IMR-90 (cell line): ENCODE measurements at regions not wholly inside any gene's neighbourhood (a gene's known extent, or its start where the extent isn't known, plus 50 kb on each side); places are given as distances from the start of the nearest gene placed in this dataset.

Experiments
- ATAC-seq: fragments of 200-7000 bp; cut with Tn5 transposase; 2 replicates; pipeline ENCODE4 v1.9.1; 2020; ENCODE audit warnings: low read depth, mild to moderate bottlenecking, moderate library complexity
- BruUV-seq: library from RNA; stranded (reverse); fragments of 400-500 nt; replicated peaks from 2 replicates; lab custom pipeline; 2021; lab: Mats Ljungman, UMichigan
- CTCF ChIA-PET: fragments of 300-600 bp; formaldehyde crosslinking; extraction: SDS; loops from one replicate; lab custom pipeline; 2021; ENCODE audit warnings: antibody characterized with exemption; lab: Yijun Ruan, JAX
- POLR2A ChIA-PET: fragments of 300-600 bp; sonication (Branson Sonifier 250); formaldehyde crosslinking; loops from one replicate; lab custom pipeline; 2022; ENCODE audit warnings: antibody characterized with exemption; ENCODE audit not compliant: unreplicated experiment; lab: Charles Lee
- DNase-seq: peaks from one replicate; pipeline ENCODE4 v3.0.0; 2013
- H2AFZ ChIP-seq: replicated peaks from 2 replicates; pipeline ENCODE3; 2013; ENCODE audit warnings: low read length, mild to moderate bottlenecking; ENCODE audit not compliant: poor library complexity
- H2AK5ac ChIP-seq: 2 replicates; pipeline ENCODE4 v1.6.1; 2013; ENCODE audit warnings: low read depth, low read length, inconsistent platforms
- H2AK9ac ChIP-seq: replicated peaks from 2 replicates; pipeline ENCODE3; 2013; ENCODE audit warnings: mild to moderate bottlenecking, low read depth, low read length, moderate library complexity; ENCODE audit not compliant: poor library complexity
- H2BK120ac ChIP-seq: 2 replicates; pipeline ENCODE4 v1.6.1; 2013; ENCODE audit warnings: low read depth, low read length, inconsistent platforms
- H2BK15ac ChIP-seq: 3 replicates; pipeline ENCODE4 v1.6.1; 2013; ENCODE audit warnings: low read depth, low read length, inconsistent platforms
- H2BK20ac ChIP-seq: 2 replicates; pipeline ENCODE4 v1.6.1; 2013; ENCODE audit warnings: low read depth, mild to moderate bottlenecking, inconsistent platforms, low read length, moderate library complexity
- H2BK5ac ChIP-seq: 2 replicates; pipeline ENCODE4 v1.6.1; 2013; ENCODE audit warnings: mild to moderate bottlenecking, low read depth, low read length, inconsistent platforms; ENCODE audit not compliant: poor library complexity, severe bottlenecking
- H3K14ac ChIP-seq: replicated peaks from 2 replicates; pipeline ENCODE4 v1.6.1; 2013; ENCODE audit warnings: low read depth, low read length, inconsistent platforms
- H3K18ac ChIP-seq: 2 replicates; pipeline ENCODE4 v1.6.1; 2013; ENCODE audit warnings: low read depth, low read length, control low read depth
- H3K23ac ChIP-seq: 2 replicates; pipeline ENCODE4 v1.6.1; 2013; ENCODE audit warnings: low read depth, low read length, inconsistent platforms
- H3K27ac ChIP-seq: 2 replicates; pipeline ENCODE4 v1.5.1; 2013; ENCODE audit warnings: mild to moderate bottlenecking, control low read depth, low read length; ENCODE audit not compliant: insufficient read depth
- H3K27me3 ChIP-seq: 2 replicates; pipeline ENCODE4 v1.6.1; 2013; ENCODE audit warnings: low read length; ENCODE audit not compliant: control insufficient read depth, insufficient read depth
- H3K36me3 ChIP-seq: 2 replicates; pipeline ENCODE4 v1.6.1; 2013; ENCODE audit warnings: low read length, mixed read lengths; ENCODE audit not compliant: control insufficient read depth, insufficient read depth
- H3K4ac ChIP-seq: 2 replicates; pipeline ENCODE4 v1.6.1; 2013; ENCODE audit warnings: low read depth, low read length, inconsistent platforms
- H3K4me1 ChIP-seq: 2 replicates; pipeline ENCODE4 v1.6.1; 2013; ENCODE audit warnings: low read length, mixed read lengths; ENCODE audit not compliant: control insufficient read depth, insufficient read depth
- H3K4me2 ChIP-seq: 2 replicates; pipeline ENCODE4 v1.6.1; 2013; ENCODE audit warnings: low read depth, mild to moderate bottlenecking, control low read depth, low read length, moderate library complexity
- H3K4me3 ChIP-seq: 2 replicates; pipeline ENCODE4 v1.5.1; 2013; ENCODE audit warnings: low read depth, mild to moderate bottlenecking, control low read depth, low read length, moderate library complexity; ENCODE audit not compliant: insufficient read depth
- H3K56ac ChIP-seq: 2 replicates; pipeline ENCODE4 v1.6.1; 2013; ENCODE audit warnings: low read length, inconsistent platforms; ENCODE audit not compliant: insufficient read depth; ENCODE audit errors: extremely low read depth
- H3K79me1 ChIP-seq, 2 experiments: 2 replicates each; pipeline ENCODE4 v1.6.1; 2013; ENCODE audit warnings: low read length in 2 of 2, inconsistent platforms in 1 of 2, low read depth in 1 of 2
- H3K9ac ChIP-seq: 2 replicates; pipeline ENCODE4 v1.6.1; 2013; ENCODE audit warnings: low read depth, low read length, control low read depth
- H3K9me1 ChIP-seq: 2 replicates; pipeline ENCODE4 v1.6.1; 2013; ENCODE audit warnings: low read length, inconsistent platforms; ENCODE audit not compliant: insufficient read depth
- H3K9me3 ChIP-seq: 2 replicates; pipeline ENCODE4 v1.6.1; 2013; ENCODE audit warnings: low read length; ENCODE audit not compliant: control insufficient read depth, insufficient read depth
- H4K20me1 ChIP-seq: 2 replicates; pipeline ENCODE4 v1.6.1; 2013; ENCODE audit warnings: low read length, inconsistent platforms; ENCODE audit not compliant: insufficient read depth
- H4K5ac ChIP-seq: 2 replicates; pipeline ENCODE4 v1.6.1; 2013; ENCODE audit warnings: mild to moderate bottlenecking, low read depth, low read length, control low read depth
- H4K8ac ChIP-seq, 2 experiments: 2 replicates each; pipeline ENCODE4 v1.6.1; 2013; ENCODE audit warnings: low read depth in 2 of 2, low read length in 2 of 2, control low read depth in 1 of 2, inconsistent platforms in 1 of 2
- H4K91ac ChIP-seq: 2 replicates; pipeline ENCODE4 v1.6.1; 2013; ENCODE audit warnings: low read depth, low read length, inconsistent platforms; ENCODE audit not compliant: insufficient read depth
- CEBPB ChIP-seq: IDR thresholded peaks from 2 replicates; pipeline ENCODE4 v1.6.1; 2012; ENCODE audit warnings: low read depth, low read length, improper control_type of control experiment
- WGBS, 2 experiments: methylation state at CpG; one replicate each; pipeline versions ENCODE4 v1.1.5 to v1.1.7; 2013; ENCODE audit warnings: missing lambda C conversion rate in 2 of 2; ENCODE audit not compliant: insufficient read length in 1 of 2; ENCODE audit errors: extremely low coverage in 2 of 2; 5-methylcytosine and 5-hydroxymethylcytosine counted together
- dilution Hi-C: fragments of 300-500 bp; cut with HindIII; formaldehyde crosslinking; loops from one replicate; pipeline ENCODE4 v1.14.3; 2018; ENCODE audit warnings: low sequenced_read_pairs; ENCODE audit not compliant: unreplicated experiment
- in situ Hi-C: fragments of 300-500 bp; cut with MboI; formaldehyde crosslinking; loops from 3 replicates; pipeline ENCODE4 v1.14.3; 2019; ENCODE audit warnings: low sequenced_read_pairs, inconsistent platforms, mixed read lengths
- intact Hi-C: fragments of 100-400 bp; cut with micrococcal nuclease; formaldehyde crosslinking; loops from 2 replicates; pipeline ENCODE4 v1.10.0; 2022
- TF ChIP-seq, protein P1 (sequence below): fragments of 150-350 bp; IDR thresholded peaks from 2 replicates; pipeline ENCODE4 v1.6.1; 2017; ENCODE audit warnings: mild to moderate bottlenecking, antibody characterized with exemption, low read length, low read depth

DNA sequence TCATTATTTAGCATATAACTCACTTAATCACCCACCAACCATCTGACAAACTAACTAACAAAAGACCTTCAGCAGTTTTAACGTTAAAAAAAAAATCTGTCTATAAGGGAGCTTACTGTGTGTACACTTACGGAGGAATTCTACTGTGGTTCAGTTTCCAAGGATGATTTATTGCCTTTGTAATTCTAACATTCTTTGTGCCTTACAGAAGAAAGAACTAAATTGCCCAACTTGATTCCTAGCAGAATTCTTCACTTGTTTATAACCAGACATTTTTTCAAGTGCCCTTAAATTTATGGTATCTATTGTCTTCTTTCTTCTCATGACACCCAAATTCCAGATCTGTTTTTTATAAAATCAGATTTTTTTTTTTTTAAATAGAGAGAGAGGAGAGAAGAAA is 119.7 kb upstream of the IGSF10 start:
- ATAC-seq, result peak; percentile 72
- Histone ChIP-seq H3K9me1 (no peaks in the 10 kb centered on the region; the same call in 1 of the 2 replicates), H3K14ac (no peak overlapping the region), H2BK120ac (no peak overlapping the region), H3K4me3 (no peak overlapping the region), H4K20me1 (no peaks in the 10 kb centered on the region), H3K9ac (no peak overlapping the region), H4K5ac (no peak overlapping the region), H3K4ac (no peak overlapping the region), H3K18ac (no peak overlapping the region), H3K4me2 (no peak overlapping the region), H3K56ac (no peak overlapping the region), H3K36me3 (no peaks in the 10 kb centered on the region), H2AK5ac (no peak overlapping the region), H2AK9ac (no peak overlapping the region), H2BK15ac (no peak overlapping the region), H3K27ac (no peak overlapping the region), H3K4me1 (no peaks in the 10 kb centered on the region), H2AFZ (no peak overlapping the region), H3K9me3 (no peaks in the 10 kb centered on the region), H2BK5ac (no peak overlapping the region), H4K91ac (no peak overlapping the region), H2BK20ac (no peak overlapping the region), H3K27me3 (no peaks in the 10 kb centered on the region), H3K23ac (no peak overlapping the region), H4K8ac (no peak overlapping the region), H3K79me1 (no peaks in the 10 kb centered on the region)
- TF ChIP-seq, protein P1, sequence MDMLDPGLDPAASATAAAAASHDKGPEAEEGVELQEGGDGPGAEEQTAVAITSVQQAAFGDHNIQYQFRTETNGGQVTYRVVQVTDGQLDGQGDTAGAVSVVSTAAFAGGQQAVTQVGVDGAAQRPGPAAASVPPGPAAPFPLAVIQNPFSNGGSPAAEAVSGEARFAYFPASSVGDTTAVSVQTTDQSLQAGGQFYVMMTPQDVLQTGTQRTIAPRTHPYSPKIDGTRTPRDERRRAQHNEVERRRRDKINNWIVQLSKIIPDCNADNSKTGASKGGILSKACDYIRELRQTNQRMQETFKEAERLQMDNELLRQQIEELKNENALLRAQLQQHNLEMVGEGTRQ, result no peak
- peak; percentile 48; the same call in 1 of the 2 replicates for TF ChIP-seq CEBPB
- peak; percentile 73 for DNase-seq
- CTCF ChIA-PET, result interaction anchor here (1.1 kb wide), 1 partner anchor 20 kb away, joined by 3 read pairs; no protein-coding TSS in a partner anchor
- in situ Hi-C loops, result no loop called here
- no TSS peak for BruUV-seq
- intact Hi-C loops, result no loop called here
- WGBS, 2 experiments, result no CpG with 5 or more reads among the region's 2 CpGs
- POLR2A ChIA-PET, result no interaction called here
- dilution Hi-C loops, result no loop called here
